Stimulated activated CD4-positive, alpha-beta T cell treated with anti-CD3 and anti-CD28 coated beads, Interleukin-4, amount 100 ng/mL, for 24 hours (primary cell): ENCODE measurements at regions not wholly inside any gene's neighbourhood (a gene's known extent, or its start where the extent isn't known, plus 50 kb on each side); places are given as distances from the start of the nearest gene placed in this dataset.

ENCODE experiments used
- DNase-seq: peaks from one replicate; pipeline ENCODE4 v3.0.0-alpha.2; 2020

DNA sequence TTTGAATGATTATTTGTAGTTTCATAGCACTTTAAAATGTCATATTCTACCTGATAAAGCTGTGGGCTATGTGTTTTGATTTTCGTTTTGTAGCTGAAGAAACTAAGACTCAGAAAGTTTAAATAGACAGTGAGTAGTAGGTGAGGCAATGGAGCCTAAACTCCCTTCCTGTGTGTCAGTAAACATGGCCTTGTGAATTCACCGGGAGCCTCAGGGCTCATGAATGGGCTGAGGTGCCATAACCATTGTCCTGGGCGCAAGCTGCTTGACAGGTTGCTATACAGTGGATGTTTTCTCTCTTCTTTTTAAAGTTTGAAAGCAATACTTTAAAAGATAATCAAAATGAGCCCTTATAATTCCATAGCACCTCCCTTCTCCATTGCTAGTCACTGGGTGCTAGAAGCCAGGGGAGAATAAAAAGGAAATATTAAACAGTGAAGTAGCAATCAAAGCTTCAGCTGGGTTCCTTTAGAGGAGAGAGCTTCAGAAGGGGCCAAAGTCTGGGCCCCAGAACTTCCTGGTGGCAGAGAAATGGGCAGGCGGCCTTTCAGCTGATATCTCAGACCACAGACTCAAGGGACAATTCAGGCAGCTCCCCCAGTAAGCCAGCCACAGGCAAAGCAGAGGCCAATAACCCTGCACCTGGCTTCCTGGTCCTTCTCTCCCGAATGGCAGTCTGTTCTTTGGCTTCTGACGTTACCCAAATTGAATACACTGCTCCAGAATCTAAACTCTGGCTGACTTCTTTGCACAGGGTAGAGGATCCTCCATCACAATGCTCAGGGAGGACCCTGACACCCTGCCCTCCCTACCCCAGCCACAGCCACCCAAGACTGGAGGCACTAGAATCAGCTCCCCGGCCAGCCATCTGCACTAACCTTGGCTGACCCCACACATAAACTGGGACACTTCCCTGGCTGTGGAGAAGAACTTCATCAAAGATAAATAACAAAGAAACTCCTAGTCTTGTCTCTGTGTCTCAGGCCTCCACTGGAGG, 51.8 kb upstream of the NPAS2 start:
- no peak for DNase-seq
